ENCODE measurements at regions not wholly inside any gene's neighbourhood (a gene's known extent, or its start where the extent isn't known, plus 50 kb on each side); places are given as distances from the start of the nearest gene placed in this dataset.

DNA sequence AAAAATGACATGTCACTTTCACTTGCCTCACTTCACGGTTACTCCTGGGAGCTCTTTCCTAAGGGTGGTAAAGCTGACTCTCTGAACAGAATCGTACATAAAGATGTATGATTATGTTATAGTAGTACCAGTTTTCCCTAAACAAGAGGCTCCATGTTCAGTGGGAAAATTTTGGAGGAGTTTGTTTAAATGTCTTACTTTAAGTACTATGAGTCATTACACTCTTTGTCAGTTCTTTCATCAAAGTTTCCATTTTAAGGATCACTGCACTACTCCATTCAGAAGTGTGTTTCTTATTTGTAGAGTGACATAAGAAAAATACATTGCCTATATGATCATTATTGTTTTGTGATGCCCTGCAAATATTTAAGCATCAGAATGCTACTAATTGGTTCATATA lies 121.1 kb upstream of the FIGN start:
- Histone ChIP-seq H3K27ac (no peak overlapping the region), H3K27me3 (no peaks in the 10 kb centered on the region), H3K9me3 (no peaks in the 10 kb centered on the region), H3K4me1 (no peaks in the 10 kb centered on the region), H3K4me3 (no peak overlapping the region), H3K36me3 (no peaks in the 10 kb centered on the region)
- ATAC-seq (peak; percentile 13), DNase-seq (no peak)
- intact Hi-C loops (cut with DNase I), result no loop called here
- TF ChIP-seq, protein P1, sequence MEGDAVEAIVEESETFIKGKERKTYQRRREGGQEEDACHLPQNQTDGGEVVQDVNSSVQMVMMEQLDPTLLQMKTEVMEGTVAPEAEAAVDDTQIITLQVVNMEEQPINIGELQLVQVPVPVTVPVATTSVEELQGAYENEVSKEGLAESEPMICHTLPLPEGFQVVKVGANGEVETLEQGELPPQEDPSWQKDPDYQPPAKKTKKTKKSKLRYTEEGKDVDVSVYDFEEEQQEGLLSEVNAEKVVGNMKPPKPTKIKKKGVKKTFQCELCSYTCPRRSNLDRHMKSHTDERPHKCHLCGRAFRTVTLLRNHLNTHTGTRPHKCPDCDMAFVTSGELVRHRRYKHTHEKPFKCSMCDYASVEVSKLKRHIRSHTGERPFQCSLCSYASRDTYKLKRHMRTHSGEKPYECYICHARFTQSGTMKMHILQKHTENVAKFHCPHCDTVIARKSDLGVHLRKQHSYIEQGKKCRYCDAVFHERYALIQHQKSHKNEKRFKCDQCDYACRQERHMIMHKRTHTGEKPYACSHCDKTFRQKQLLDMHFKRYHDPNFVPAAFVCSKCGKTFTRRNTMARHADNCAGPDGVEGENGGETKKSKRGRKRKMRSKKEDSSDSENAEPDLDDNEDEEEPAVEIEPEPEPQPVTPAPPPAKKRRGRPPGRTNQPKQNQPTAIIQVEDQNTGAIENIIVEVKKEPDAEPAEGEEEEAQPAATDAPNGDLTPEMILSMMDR (IDR thresholded peaks at IDR 0.05), result no peak

DNA sequence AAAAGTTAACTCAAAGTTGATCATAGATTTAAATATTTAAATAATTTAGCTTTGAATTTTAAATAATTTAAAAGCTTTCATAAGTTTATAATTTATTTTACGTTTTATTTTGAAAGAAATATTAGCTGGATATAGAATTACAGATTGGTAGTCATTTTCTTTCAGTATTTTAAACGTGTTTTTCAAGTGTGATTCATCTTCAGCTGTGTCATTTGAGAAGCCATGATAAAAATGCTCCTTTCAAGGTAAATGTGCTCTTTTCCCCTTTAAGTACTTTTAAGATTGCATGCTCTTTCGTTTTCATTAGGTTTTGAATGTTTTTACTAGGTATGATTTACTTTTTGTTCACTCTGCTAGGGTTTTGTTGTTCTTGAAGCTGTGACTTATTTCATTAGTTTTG lies 116.8 kb upstream of the FIGN start:
- Histone ChIP-seq H3K36me3 (no peaks in the 10 kb centered on the region), H3K4me1 (no peaks in the 10 kb centered on the region), H3K9me3 (peaks cover 0 to 2% of the 10 kb centered on the region in 2 donors), H3K27me3 (no peaks in the 10 kb centered on the region), H3K4me3 (no peak overlapping the region), H3K27ac (no peak overlapping the region)
- intact Hi-C loops (cut with DNase I), result no loop called here
- no peak for ATAC-seq
- TF ChIP-seq, protein P1 (IDR thresholded peaks at IDR 0.05), result no peak
- no peak for DNase-seq

DNA sequence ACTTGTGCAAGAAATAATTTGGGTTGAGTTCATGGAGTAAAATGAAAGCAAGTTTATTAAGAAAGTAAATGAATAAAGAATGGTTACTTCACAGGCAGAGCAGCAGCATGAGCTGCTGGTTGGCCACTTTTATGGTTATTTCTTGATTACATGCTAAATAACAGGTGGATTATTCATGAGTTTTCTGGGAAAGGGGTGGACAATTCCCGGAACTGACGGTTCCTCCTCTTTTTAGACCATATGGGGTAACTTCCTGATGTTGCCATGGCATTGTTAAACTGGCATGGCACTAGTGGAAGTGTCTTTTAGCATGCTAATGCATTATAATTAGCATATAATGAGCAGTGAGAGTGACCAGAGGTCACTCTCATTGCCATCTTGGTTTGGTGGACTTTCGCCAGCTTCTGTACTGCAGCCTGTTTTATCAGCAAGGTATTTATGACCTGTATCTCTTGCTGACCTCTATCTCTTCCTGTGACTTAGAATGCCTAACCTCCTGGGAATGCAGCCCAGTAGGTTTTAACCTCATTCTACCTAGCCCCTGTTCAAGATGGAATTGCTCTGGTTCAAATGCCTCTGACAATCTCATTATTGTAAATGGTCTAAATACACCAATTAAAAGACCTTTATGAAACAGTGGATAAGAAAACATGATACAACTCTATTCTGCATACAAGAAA lies 114.1 kb upstream of the FIGN start:
- ATAC-seq (no peak), DNase-seq (no peak)
- no peaks in the 10 kb centered on the region for H3K4me1 ChIP-seq
- H3K27ac ChIP-seq, result no peak overlapping the region
- peaks cover 0 to 6% of the 10 kb centered on the region in 2 donors for H3K9me3 ChIP-seq
- H3K4me3 ChIP-seq, result no peak overlapping the region
- TF ChIP-seq, protein P1 (IDR thresholded peaks at IDR 0.05), result no peak
- intact Hi-C loops (cut with DNase I), result no loop called here
- H3K27me3 ChIP-seq, result no peaks in the 10 kb centered on the region
- H3K36me3 ChIP-seq, result no peaks in the 10 kb centered on the region

DNA sequence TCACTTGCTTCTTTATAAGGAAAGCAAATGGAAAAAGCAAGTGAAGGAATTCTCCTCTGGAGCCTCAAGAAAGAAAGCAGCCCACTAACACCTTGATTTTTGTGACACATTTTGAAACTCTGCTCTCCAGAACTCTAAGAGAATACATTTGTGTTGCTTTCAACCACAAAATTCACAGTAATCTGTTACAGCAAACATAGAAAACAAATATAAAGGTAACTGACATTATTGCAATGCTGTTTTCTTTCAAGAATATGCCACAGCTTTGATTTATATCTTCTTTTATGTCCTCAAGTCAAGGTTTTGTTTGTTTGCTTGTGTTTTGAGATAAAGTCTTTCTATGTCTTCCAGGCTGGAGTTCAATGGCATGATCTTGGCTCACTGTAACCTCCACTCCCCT lies 103.1 kb upstream of the FIGN start:
- Histone ChIP-seq H3K27ac (no peak overlapping the region), H3K9me3 (no peaks in the 10 kb centered on the region), H3K27me3 (no peaks in the 10 kb centered on the region), H3K4me1 (no peaks in the 10 kb centered on the region), H3K4me3 (no peak overlapping the region), H3K36me3 (no peaks in the 10 kb centered on the region)
- intact Hi-C loops (cut with DNase I), result no loop called here
- ATAC-seq (no peak), DNase-seq (no peak)
- TF ChIP-seq, protein P1 (IDR thresholded peaks at IDR 0.05), result no peak

DNA sequence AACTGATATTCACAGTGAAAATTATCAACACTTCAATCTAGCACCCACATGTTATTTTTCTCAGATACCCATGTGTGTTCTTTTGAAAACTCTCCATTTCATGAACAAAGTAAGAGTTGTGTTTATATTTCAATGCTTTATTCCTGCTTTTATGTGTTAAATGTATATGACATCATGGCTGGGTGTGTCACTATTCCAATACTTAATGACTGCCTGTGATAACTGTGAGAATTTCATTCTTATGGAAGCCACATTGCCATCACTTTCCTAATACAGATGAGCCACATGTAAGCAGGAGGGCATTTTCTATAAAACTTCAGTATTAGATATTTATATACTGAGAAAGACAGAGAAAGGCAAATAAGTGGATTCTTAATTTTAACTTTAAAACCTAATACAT lies 100.4 kb upstream of the FIGN start:
- H3K4me3 ChIP-seq, result no peak overlapping the region
- TF ChIP-seq, protein P1 (IDR thresholded peaks at IDR 0.05), result no peak
- H3K27ac ChIP-seq, result no peak overlapping the region
- DNase-seq (no peak), ATAC-seq (no peak)
- intact Hi-C loops (cut with DNase I), result no loop called here
- no peaks in the 10 kb centered on the region for H3K27me3 ChIP-seq
- no peaks in the 10 kb centered on the region for H3K9me3 ChIP-seq
- H3K4me1 ChIP-seq, result no peaks in the 10 kb centered on the region
- no peaks in the 10 kb centered on the region for H3K36me3 ChIP-seq

Data from left lung (tissue), 4 donors.